ENCODE measurements at regions not wholly inside any gene's neighbourhood (a gene's known extent, or its start where the extent isn't known, plus 50 kb on each side); places are given as distances from the start of the nearest gene placed in this dataset.

DNA sequence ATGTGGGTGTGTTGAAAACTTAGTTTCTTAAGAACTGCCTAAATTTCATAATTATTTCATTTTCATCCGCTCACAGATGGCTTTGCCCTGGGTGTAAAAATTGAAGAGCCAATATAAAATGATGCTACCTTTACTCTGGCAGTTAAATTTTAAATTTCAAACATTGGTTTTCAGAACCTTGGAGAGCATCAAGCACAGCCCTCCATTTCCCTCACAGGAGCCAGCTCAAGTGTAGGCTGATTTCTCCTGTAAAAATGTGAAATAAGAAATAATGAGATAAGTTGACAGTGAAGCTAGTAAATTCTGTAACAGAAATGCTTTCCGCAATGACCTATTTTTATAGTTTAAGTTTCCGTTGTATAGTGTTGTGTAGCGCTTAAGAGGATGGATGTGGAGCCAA, 53.9 kb upstream of the AKT3 start:
- TF ChIP-seq POLR2A (IDR thresholded peaks at IDR 0.05; ENCODE audit: low read length) (no peak), RFX5 (IDR thresholded peaks at IDR 0.05) (no peak), CHD2 (IDR thresholded peaks at IDR 0.05; ENCODE audit: low read length, partially characterized antibody) (no peak), USF2 (IDR thresholded peaks at IDR 0.05) (no peak), MYC (IDR thresholded peaks at IDR 0.05; ENCODE audit: borderline replicate concordance, low read length) (no peak), MAZ (IDR thresholded peaks at IDR 0.05; ENCODE audit: borderline replicate concordance, low read depth, low read length) (no peak), MAFK (IDR thresholded peaks at IDR 0.05; ENCODE audit: partially characterized antibody) (no peak), ELK1 (IDR thresholded peaks at IDR 0.05; ENCODE audit: low read depth, low read length) (no peak), HDAC2 (IDR thresholded peaks at IDR 0.05) (no peak)
- TF ChIP-seq, protein P1, sequence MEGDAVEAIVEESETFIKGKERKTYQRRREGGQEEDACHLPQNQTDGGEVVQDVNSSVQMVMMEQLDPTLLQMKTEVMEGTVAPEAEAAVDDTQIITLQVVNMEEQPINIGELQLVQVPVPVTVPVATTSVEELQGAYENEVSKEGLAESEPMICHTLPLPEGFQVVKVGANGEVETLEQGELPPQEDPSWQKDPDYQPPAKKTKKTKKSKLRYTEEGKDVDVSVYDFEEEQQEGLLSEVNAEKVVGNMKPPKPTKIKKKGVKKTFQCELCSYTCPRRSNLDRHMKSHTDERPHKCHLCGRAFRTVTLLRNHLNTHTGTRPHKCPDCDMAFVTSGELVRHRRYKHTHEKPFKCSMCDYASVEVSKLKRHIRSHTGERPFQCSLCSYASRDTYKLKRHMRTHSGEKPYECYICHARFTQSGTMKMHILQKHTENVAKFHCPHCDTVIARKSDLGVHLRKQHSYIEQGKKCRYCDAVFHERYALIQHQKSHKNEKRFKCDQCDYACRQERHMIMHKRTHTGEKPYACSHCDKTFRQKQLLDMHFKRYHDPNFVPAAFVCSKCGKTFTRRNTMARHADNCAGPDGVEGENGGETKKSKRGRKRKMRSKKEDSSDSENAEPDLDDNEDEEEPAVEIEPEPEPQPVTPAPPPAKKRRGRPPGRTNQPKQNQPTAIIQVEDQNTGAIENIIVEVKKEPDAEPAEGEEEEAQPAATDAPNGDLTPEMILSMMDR (IDR thresholded peaks at IDR 0.05), result no peak
